ENCODE measurements at regions not wholly inside any gene's neighbourhood (a gene's known extent, or its start where the extent isn't known, plus 50 kb on each side); places are given as distances from the start of the nearest gene placed in this dataset.
"Not testable (repeated sequence)": the region's sequence is repeated elsewhere in the genome, so short reads cannot be mapped to it uniquely, and the experiment has no call there.

DNA sequence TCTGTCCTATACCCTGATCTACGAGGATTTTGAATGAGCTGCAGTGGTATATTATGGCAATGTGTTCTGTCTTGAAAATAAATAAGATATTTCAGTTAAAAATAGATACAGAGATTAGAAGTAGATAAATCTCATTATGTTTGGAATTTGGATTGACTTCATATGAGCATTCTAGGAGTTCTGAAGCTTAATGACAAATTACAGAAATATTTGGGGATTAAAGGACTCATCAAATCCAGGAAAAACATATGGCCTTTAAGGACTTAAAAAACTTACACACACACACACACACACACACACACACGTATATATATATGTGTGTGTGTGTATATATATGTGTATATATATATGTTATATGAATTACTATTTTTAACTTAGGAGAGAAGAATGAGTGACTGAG is 446.9 kb upstream of the CD180 start:
- DNase-seq (ENCODE audit: low read depth in 2 of 2) = no peak

DNA sequence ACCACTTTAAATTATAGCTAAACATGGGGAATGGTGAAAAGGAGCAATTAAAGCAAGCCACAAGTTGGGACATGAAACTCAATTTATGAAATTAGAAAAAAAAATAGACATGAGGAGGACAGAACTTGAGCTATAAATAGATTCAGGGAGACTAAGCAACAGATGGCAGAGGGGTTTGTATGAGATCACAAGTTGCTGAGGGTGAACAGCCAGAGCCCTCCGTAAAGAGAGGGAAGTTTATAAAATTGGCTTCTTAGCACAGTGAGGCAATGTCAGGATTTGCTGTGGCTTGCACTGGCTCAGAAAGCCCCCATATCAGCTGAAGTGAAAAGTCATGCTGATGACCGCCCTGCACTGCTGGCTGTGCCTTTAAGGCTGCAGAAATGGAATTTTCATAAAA is 443.4 kb upstream of the CD180 start:
- DNase-seq (ENCODE audit: low read depth in 2 of 2) = no peak

DNA sequence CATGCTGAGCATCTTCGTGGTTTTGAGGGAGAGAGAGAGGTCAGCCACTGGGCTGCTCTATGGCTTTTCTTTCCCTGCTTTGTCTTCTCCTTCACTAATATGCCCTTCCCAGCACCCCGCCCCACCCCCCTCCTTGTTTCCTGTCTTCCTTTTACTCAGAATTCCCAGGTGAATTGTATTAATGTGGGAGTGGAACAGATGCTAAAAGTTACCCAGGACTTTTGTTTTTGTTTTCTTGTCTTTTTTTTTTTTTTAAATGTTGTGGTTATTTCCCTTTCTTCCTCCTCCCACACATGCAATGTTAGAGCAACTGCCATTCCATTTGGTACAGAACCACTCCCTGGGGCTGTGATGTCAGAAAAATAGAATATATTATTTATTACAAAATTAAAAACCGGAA is 442.7 kb upstream of the CD180 start:
- DNase-seq (ENCODE audit: low read depth in 2 of 2) = no peak

DNA sequence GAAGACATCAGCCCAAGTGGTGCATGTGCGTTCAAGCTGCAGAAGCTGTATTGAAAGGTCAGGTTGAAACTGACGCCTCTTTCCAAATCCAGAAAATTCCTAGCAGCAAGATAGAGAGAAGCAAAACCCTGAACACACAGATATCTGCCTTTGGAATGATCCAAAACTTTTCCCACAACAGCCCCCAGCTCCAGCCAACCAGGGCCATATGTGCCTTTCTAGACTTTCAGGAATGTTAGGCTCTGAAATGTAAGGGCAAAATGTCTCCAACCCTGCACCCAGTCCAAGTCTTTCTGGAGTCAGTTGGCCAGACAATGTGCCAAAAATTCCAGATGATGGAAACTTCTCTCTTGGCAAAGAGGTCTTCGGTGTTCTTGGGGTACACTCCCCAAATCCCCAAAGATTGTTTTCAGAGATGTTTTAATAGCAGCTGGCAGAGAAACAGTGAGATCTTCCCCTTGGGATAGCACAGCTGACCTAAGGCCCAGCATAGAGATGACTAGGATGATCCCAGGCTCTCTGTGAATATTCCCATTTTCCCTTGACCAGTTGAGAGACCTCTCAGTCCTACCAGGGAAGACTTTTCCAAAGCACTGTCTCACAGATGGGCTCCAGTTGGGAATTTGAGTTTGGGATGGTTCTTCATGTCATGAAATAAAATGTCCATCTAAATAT is 440.4 kb upstream of the CD180 start:
- DNase-seq (ENCODE audit: low read depth in 2 of 2) = no peak

DNA sequence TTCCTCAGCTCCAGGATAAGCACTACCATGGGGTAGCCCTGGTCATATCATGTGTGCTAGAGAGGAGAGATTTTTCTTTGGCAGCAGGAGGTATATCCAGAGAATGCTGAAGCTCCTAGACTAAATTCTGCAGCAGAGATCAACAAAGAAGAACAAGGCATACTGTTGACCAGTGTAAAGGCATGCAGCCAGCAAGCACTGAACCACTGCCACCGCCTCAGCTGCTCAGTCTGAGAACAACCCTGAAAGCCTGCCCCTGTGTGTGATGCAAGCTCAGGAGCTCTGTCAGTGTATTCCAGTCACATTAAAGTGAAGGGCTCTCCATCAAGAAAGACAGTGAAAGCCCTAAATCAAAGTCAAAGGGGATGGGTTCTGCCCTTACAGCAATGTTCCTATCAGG is 439.5 kb upstream of the CD180 start:
- no peak for DNase-seq (ENCODE audit: low read depth in 2 of 2)

DNA sequence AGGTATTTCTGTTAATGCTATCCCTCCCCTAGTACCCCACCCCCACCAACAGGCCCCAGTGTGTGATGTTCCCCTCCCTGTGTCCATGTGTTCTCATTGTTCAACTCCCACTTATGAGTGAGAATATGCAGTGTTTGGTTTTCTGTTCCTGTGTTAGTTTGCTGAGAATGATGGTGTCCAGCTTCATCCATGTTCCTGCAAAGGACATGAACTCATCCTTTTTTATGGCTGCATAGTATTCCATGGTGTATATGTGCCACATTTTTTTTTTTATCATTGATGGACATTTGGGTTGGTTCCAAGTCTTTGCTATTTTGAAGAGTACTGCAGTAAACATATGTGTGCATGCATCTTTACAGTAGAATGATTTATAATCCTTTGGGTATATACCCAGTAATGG is 430.5 kb upstream of the CD180 start:
- DNase-seq (ENCODE audit: low read depth in 2 of 2) = not testable (repeated sequence)

DNA sequence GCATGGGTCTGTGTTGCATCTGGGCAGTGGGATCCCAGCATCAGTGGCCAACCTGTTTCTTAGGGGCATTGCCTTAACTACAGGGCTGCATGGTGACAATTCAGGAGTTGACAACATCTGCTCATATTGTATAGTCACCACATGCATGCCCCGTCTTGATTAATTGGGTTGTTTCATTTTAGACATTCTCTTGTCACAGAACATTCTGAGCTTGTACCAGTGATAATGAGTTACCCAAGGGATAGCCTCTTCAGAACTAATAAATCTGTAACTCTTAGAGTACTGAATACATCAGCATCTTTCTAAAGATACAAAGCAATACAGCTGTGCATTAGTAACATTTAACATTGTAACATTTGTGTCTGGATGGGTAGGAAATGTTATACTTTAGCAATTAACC is 426.5 kb upstream of the CD180 start:
- DNase-seq (ENCODE audit: low read depth in 2 of 2) = no peak

DNA sequence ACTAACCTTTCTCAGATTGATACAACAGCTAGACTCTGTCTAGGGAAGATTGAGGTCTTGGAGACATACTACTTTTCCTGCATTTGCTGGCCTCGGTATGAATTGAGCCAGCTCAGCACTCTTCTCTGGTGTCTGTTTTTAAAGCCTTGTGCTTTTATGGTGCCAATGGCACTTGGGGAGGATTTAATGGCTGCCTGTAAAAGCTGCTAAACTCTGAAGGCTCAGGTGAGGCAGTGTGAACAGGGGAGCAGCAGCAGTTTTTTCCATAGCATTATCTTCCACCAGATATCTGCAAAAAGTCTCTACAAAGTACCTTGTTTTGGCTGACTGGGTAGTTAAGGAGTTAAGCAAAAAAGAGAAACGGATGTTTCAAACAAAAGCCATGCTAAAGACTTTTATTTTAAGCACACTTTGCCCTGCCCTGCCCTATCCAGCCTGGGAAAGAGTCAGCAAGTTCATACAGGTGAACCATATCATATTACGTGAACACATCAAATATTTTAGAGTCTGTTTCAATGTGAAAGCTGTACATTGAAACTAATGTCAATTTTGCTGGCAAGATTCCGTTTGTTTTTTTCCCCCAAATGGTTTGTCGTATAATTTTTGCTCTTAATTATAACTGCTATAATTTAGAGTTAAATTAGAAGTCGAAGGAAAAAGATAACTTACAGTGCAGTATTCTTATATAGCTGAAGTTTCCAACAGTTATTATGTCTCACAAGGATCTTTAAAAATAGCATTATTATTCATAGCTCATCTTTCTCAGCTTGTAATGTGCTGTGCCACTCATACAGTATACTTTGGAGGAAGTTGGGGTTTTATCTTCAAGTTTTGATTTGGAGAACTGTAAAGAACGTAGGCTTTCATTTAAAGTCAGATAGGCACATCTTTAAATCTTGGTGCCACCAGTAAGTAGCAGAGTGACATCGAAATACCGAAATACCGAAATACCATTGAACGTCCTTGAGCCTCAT is 424.1 kb upstream of the CD180 start:
- no peak for DNase-seq (ENCODE audit: low read depth in 2 of 2)

DNA sequence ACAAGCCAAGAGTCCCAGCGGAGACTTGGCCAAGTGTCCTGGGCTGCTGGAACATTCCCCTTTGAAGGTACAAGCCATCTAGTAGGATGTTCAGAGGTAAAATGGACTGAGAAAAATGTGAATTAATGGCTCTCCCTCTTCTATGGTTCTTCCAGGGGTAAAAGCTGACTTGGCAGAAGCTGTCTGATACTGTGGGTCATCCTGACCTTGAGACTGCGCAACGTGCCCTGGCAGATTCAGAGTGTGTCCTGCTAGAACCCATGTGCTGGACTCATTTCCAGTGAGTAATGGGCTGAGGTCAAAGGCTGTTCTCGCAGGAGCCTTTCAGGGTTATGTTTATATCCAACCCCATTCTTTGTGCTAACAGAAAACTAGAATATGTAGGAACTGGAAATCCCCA is 423.0 kb upstream of the CD180 start:
- DNase-seq (ENCODE audit: low read depth in 2 of 2) = no peak

DNA sequence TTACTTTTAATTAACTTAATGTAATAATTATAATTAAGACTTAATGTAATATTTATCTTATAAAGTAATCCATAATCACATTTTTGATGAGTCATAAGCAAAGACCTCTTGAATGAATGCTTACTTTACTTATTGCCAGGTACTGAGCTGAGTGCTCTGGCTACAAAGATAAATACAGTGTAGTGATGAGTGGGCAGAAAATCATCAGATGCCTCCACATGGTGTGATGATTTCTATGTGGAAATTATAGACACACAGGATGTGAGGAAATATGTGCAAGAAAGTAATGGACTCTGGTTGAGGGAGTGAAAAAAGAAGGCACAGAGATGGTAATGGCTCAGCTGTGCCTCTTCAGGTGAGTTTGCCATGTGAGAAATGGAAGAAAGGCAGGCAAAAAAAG is 422.6 kb upstream of the CD180 start:
- no peak for DNase-seq (ENCODE audit: low read depth in 2 of 2)

DNA sequence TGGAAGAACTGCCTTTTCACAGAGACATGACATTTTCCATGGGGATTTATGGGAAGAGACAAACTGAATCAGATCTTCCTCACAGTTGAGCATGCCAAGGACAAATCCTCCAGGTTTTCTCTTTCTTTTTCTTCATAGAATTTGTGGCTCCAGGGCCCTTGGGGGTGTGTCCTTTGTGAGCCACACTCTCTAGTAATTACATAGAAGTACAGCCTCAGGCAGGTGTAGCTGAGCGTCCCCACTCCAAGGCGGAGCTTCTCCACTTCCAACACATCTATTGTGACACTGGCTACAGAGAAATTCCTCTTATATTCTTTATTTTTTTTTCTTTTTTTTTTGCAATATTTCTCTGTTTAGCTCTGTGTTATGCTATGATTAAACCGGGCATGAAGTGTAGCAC is 420.5 kb upstream of the CD180 start:
- DNase-seq (ENCODE audit: low read depth in 2 of 2) = no peak

DNA sequence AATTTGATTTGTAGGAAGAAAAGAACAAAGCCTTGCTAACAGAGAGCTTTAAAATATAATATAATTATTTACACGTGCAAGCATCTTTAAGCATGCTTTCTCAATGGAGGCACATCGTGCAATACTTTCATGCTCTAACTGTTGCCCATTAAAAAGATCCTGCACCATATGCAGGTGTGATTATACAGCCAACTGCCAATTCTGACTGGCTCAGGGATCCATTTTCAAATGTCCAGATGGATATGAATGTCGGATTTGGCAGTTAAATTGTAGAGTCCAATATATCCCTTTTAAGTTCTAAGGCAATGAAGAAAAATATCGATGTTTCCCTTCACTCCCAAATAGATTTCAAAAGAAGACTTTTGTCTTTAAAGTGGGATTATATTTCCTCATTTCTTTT is 416.4 kb upstream of the CD180 start:
- DNase-seq (ENCODE audit: low read depth in 2 of 2) = no peak

DNA sequence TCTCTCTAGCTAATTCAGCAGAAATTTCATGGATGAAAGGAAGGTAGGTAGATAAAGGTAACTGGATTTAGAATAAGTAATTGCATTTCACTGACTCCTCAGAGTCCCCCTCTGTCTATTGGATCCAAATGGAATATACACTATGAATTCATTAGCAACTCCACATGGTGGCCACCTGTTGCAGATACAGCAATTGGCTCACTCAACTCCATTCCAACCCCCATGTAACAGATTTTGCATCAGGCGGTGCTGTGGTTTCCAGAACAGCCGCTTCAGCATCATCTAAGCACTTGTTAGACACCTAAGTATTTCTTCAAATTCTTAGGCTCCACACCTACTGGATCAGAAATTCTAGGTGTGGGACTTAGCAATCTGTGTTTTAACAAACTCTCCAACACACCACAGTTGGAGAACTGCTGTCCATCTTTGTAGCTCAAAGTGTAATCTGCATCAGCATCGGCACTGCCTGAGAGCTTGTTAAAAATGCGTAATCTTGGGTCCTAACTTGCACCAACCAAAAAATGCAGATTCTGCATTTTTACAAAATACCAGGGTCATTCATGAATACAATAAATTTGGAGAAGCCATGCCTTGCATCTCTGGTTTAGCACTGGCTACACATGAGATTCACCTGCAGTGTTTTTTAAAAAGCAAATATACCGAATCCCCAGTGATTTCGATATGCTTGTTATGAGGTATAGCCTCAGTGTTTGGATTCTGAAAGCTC is 413.8 kb upstream of the CD180 start:
- DNase-seq (ENCODE audit: low read depth in 2 of 2) = no peak

DNA sequence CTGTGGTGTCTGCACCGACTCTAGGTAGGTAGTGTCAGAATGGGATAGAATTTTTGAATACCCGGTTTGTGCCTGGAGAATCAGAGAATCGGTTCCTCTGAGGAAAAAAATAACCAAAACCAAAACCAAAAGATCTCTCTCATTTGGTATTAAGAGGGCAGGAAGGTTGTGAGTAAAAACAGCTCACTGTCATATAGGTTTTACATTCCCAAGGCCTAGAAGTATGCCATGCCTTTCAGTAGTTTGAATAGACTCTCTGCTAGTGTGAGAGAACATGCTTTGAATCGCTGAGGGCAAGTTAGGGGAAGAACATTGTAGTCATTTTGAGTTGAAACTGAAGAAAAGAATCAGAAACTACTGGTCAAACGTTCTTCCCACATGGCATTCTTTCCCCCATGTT is 411.4 kb upstream of the CD180 start:
- DNase-seq (ENCODE audit: low read depth in 2 of 2) = no peak

DNA sequence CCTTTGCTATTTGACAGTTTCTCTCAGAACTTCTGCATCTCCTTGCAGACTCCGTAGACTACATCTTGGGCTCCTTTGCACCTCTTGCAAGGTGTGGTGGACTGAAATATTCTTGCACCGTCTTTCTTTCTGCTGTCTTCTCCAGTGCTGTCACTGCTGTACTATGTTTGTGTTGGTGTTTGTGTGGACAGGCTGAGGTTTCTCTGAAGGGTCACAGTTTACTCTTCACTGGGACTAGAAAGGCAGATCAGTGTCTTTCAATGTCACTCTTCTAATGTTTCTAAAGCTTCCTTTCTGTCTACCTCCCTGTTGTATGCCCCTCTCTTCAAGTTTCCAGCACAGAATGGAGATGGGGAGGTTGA is 410.0 kb upstream of the CD180 start:
- no peak for DNase-seq (ENCODE audit: low read depth in 2 of 2)

DNA sequence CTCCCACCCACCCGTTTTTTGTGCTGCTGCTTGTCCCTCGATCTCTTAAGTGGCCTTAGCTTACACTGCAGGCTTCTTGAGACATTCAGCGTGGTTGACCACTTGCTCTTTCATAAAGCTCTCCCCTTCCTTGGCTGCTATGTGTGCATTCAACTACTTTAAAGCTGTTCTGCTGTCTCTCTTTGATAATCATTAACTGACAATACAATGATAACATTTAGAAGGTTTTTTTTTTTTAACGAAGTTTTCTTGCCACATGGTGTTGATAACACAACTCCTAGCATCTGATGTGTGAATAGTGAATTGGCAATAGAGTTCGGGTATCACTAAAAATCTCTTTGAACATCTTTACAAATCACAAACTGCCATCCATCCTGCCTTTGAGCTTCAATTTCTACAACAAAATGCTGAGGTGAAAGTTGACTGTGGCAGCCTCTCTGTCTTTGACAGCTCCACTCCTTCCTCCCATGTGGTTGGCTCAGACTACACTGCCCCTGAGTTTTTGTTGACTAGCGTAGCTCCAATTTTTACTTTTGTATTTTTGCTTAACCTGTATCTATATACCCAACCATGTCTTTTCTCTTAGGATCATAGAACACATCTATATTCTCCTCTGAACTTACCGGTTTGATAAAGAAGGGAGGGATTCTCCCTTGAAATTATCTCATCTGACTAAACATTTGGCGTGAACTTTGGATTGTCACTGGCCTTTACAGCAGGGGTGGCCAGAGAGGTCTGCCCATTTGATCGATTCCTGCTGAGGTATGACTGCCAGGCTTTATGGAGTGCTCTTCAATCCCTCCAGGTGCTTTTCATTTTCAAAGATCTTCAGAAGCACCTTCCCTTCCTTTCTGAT is 409.4 kb upstream of the CD180 start:
- no peak for DNase-seq (ENCODE audit: low read depth in 2 of 2)

DNA sequence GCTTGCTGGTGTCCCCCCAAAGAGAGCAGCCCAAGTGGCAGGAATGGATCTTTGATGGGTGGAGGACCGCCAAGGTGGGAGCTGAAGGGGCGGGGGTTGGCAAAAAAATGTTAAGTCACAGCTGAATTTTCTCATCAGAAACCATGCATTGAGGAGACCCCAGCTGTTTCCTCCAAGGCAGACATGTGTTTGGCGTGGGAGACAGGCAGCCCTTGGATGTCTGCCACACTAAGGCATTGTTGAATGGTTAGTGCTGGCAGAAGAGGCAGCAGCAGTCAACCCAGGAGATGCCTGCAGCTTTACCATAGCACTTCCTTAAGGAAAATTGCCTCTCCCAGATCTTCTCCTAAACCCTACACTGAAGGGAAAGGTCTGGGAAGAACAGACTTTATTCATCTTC is 394.9 kb upstream of the CD180 start:
- DNase-seq (ENCODE audit: low read depth in 2 of 2) = no peak

DNA sequence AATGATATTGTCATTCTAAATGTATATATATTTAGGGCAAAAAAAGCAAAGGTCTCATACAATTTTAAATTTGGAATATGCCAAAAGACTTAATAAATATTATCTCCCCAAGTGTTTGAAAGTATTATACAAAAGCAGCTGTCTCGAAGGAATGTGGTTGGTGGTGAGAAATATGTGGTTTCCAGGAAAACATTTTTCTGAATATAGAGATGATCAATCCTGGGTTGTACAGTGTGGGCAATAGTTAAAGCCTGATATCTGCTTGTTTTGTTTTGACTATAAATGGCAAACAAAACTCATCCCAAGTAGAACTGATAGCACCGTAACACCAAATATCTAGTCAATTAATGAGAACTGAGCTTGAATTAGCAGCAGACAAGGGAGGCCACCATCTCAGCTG is 391.8 kb upstream of the CD180 start:
- no peak for DNase-seq (ENCODE audit: low read depth in 2 of 2)

DNA sequence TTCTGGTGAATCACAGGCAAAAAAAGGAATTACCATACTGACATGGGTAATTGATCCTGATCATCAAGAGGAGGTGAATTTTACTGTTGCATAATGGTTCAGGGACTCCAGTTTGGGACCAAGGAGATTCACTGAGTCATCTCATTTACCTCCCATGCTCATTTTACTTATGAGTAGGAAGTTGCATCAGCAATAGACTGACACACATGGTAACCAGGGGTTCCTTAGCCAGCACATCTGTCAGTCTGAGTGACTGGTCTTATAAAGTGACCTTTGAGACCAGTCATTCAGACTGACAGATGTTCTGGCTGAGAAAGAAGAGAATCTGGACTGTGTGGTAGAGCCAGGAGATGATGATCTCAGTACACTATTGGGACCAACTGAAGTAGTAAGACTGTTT is 384.6 kb upstream of the CD180 start:
- DNase-seq (ENCODE audit: low read depth in 2 of 2) = no peak

DNA sequence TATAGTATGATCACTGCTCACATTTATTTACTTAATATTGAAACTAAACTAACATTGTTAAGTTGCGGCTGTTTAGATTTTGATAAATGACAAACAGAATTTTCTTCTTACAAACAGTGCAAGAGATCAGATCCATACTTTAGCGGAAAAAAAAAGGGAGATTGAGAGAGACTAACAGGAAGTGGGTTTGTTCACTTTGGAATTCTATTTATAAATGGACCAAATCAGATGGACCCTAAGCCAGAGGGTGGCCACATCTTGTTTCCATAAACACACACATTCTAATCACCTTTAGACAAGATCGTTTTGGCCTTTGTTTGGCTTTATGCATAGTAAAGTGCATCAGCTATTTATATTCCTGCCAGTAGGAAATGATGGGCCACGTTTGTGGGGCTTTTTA is 381.4 kb upstream of the CD180 start:
- no peak for DNase-seq (ENCODE audit: low read depth in 2 of 2)

DNA sequence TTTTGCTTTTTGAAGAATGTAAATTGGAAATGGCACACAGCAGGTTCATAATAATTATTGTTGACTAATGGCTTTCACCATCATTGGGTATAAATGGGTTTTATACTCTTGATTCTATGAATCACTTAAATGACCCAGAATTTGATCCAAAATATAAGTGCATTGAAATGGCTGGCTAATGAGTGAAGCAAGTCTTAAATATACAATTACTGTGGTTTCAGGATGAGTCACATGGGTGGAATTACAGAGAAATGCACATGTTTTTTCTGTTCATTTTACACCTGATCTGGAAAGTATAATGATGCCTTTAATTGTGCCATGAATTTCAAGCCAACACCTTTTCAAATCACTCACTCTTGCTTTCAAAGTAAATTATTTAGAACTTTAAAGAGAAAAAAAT is 380.8 kb upstream of the CD180 start:
- no peak for DNase-seq (ENCODE audit: low read depth in 2 of 2)

DNA sequence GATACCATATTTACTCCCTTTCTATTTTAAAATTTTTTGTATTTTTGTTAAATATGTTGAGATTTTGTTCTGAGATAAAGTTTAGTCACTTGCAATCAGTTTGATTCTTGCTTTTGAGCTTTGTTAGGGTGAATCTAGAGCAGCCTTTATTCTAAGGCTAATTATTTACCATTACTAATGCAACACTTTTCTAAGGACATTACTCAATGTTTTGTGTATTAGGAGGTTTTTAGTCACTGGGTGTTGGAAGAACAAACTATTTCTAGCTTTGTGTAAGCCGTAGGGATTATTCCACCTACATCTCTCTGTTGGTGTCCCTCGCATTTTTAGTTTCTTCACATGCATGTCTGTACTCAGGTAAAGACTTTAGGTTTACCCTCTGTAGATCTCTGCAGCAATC is 379.5 kb upstream of the CD180 start:
- no peak for DNase-seq (ENCODE audit: low read depth in 2 of 2)

All from activated CD4-positive, alpha-beta T cell treated with anti-CD3 and anti-CD28 coated beads for 24 hours (primary cell).